HG02678 (cell line): ENCODE measurements at regions not wholly inside any gene's neighbourhood (a gene's known extent, or its start where the extent isn't known, plus 50 kb on each side); places are given as distances from the start of the nearest gene placed in this dataset.

Source experiments
- ATAC-seq: cut with Tn5 transposase; IDR thresholded peaks from one replicate; pipeline ENCODE4 v1.9.1; 2021; ENCODE audit warnings: mild to moderate bottlenecking, moderate library complexity; ENCODE audit not compliant: unreplicated experiment

GRCh38 chr6:54710456-54710855, 136.1 kb upstream of the FAM83B start:
- no peak for ATAC-seq

- ATAC-seq, result no peak
Measured at GRCh38 chr6:54716010-54716409, 130.6 kb upstream of the FAM83B start.

- no peak for ATAC-seq
Measured at GRCh38 chr6:54716877-54717276, 129.7 kb upstream of the FAM83B start.

GRCh38 chr6:54717849-54718455, 128.6 kb upstream of the FAM83B start:
- ATAC-seq, result peak; percentile 83

- no peak for ATAC-seq
Measured at GRCh38 chr6:54718541-54719023, 128.0 kb upstream of the FAM83B start.

GRCh38 chr6:54719131-54719530, 127.4 kb upstream of the FAM83B start:
- ATAC-seq, result no peak

- ATAC-seq, result no peak
Measured at GRCh38 chr6:54719633-54720032, 126.9 kb upstream of the FAM83B start.

GRCh38 chr6:54722328-54722727, 124.2 kb upstream of the FAM83B start:
- ATAC-seq, result no peak

- ATAC-seq, result no peak
Measured at GRCh38 chr6:54729716-54730115, 116.9 kb upstream of the FAM83B start.

GRCh38 chr6:54730767-54731630, 115.6 kb upstream of the FAM83B start:
- no peak for ATAC-seq

GRCh38 chr6:54737247-54737646, 109.3 kb upstream of the FAM83B start:
- ATAC-seq, result peak; percentile 54

- no peak for ATAC-seq
Measured at GRCh38 chr6:54747955-54748354, 98.6 kb upstream of the FAM83B start.

GRCh38 chr6:54754406-54754805, 92.2 kb upstream of the FAM83B start:
- no peak for ATAC-seq

- no peak for ATAC-seq
Measured at GRCh38 chr6:54758340-54758739, 88.2 kb upstream of the FAM83B start.

GRCh38 chr6:54768494-54768893, 78.1 kb upstream of the FAM83B start:
- no peak for ATAC-seq

GRCh38 chr6:54770328-54770727, 76.2 kb upstream of the FAM83B start:
- ATAC-seq, result no peak

GRCh38 chr6:54771968-54772367, 74.6 kb upstream of the FAM83B start:
- ATAC-seq, result no peak

GRCh38 chr6:54772610-54773009, 74.0 kb upstream of the FAM83B start:
- no peak for ATAC-seq

GRCh38 chr6:54775576-54775975, 71.0 kb upstream of the FAM83B start:
- no peak for ATAC-seq

- no peak for ATAC-seq
Measured at GRCh38 chr6:54776891-54777290, 69.7 kb upstream of the FAM83B start.

- no peak for ATAC-seq
Measured at GRCh38 chr6:54778731-54779130, 67.8 kb upstream of the FAM83B start.

GRCh38 chr6:54784011-54784410, 62.6 kb upstream of the FAM83B start:
- no peak for ATAC-seq
